Ascending aorta (tissue), 2 donors: ENCODE measurements at regions not wholly inside any gene's neighbourhood (a gene's known extent, or its start where the extent isn't known, plus 50 kb on each side); places are given as distances from the start of the nearest gene placed in this dataset.

ENCODE experiments used
- DNase-seq, 2 donors: peaks; one replicate each; pipeline ENCODE4 v3.0.0-alpha.2; 2019; ENCODE audit warnings: low spot score in 2 of 2
- H3K27ac ChIP-seq, 2 donors: fragments of 200-600 bp; sonication (generic); one replicate each; pipeline ENCODE4 v1.5.1; 2016 to 2017; ENCODE audit warnings: mild to moderate bottlenecking in 1 of 2
- H3K27me3 ChIP-seq: fragments of 200-600 bp; sonication (generic); one replicate; pipeline ENCODE4 v1.5.1; 2017
- H3K36me3 ChIP-seq, 2 donors: fragments of 200-600 bp; sonication (generic); one replicate each; pipeline ENCODE4 v1.5.1; 2016
- H3K4me1 ChIP-seq, 2 donors: fragments of 200-600 bp; sonication (generic); one replicate each; pipeline ENCODE4 v1.5.1; 2016 to 2017; ENCODE audit warnings: mild to moderate bottlenecking in 1 of 2
- H3K4me3 ChIP-seq, 2 donors: fragments of 200-600 bp; sonication (generic); one replicate each; pipeline ENCODE4 v1.5.1; 2016 to 2017; ENCODE audit warnings: mild to moderate bottlenecking in 1 of 2
- H3K9me3 ChIP-seq, 2 donors: fragments of 200-600 bp; sonication (generic); one replicate each; pipeline ENCODE4 v1.5.1; 2016
- CTCF ChIP-seq, 3 experiments: fragments of 200-600 bp in 2 of 3; fragments of 450-650 bp in 1 of 3; sonication (generic) in 2 of 3; IDR thresholded peaks; one replicate each; pipeline ENCODE4 v1.5.1; 2016 to 2019; ENCODE audit warnings: antibody characterized with exemption in 3 of 3, mild to moderate bottlenecking in 1 of 3, moderate library complexity in 1 of 3
- intact Hi-C: fragments of 100-400 bp; cut with DNase I; formaldehyde crosslinking; loops from one replicate; pipeline ENCODE4 v1.15.1; 2023

GRCh38 chr6:168217880-168218537 is 101.6 kb downstream of the DACT2 start:
- intact Hi-C loops, result no loop called here
- no peaks in the 10 kb centered on the region for H3K36me3 ChIP-seq
- H3K4me3 ChIP-seq, result no peak overlapping the region
- no peak for TF ChIP-seq CTCF (IDR thresholded peaks at IDR 0.05)
- peak in 1 of 2 donors; percentile 61 for DNase-seq
- no peaks in the 10 kb centered on the region for H3K27me3 ChIP-seq
- no peak overlapping the region for H3K27ac ChIP-seq
- H3K4me1 ChIP-seq, result peaks cover 6 to 17% of the 10 kb centered on the region in 2 donors
- no peaks in the 10 kb centered on the region for H3K9me3 ChIP-seq

- TF ChIP-seq CTCF (IDR thresholded peaks at IDR 0.05), result no peak
- intact Hi-C loops, result no loop called here
- Histone ChIP-seq H3K4me1 (peaks cover 6 to 17% of the 10 kb centered on the region in 2 donors), H3K9me3 (no peaks in the 10 kb centered on the region), H3K36me3 (no peaks in the 10 kb centered on the region), H3K27ac (no peak overlapping the region), H3K27me3 (no peaks in the 10 kb centered on the region), H3K4me3 (no peak overlapping the region)
- DNase-seq, result peak in 1 of 2 donors; percentile 53
Observed at GRCh38 chr6:168217216-168217879, 102.2 kb downstream of the DACT2 start.

GRCh38 chr6:168216751-168217191 is 102.8 kb downstream of the DACT2 start:
- peaks cover 6 to 17% of the 10 kb centered on the region in 2 donors for H3K4me1 ChIP-seq
- no peak for TF ChIP-seq CTCF (IDR thresholded peaks at IDR 0.05)
- intact Hi-C loops, result no loop called here
- peak in 1 of 2 donors; percentile 53 for DNase-seq
- no peaks in the 10 kb centered on the region for H3K36me3 ChIP-seq
- H3K9me3 ChIP-seq, result no peaks in the 10 kb centered on the region
- no peak overlapping the region for H3K27ac ChIP-seq
- no peaks in the 10 kb centered on the region for H3K27me3 ChIP-seq
- no peak overlapping the region for H3K4me3 ChIP-seq

- no peak for TF ChIP-seq CTCF (IDR thresholded peaks at IDR 0.05)
- intact Hi-C loops, result no loop called here
- H3K4me3 ChIP-seq, result no peak overlapping the region
- peaks cover 6 to 17% of the 10 kb centered on the region in 2 donors for H3K4me1 ChIP-seq
- no peaks in the 10 kb centered on the region for H3K9me3 ChIP-seq
- H3K27me3 ChIP-seq, result no peaks in the 10 kb centered on the region
- H3K36me3 ChIP-seq, result no peaks in the 10 kb centered on the region
- no peak for DNase-seq
- no peak overlapping the region for H3K27ac ChIP-seq
Observed at GRCh38 chr6:168216117-168216516, 103.5 kb downstream of the DACT2 start.

GRCh38 chr6:168215121-168215808 is 104.3 kb downstream of the DACT2 start:
- Histone ChIP-seq H3K36me3 (no peaks in the 10 kb centered on the region), H3K4me3 (no peak overlapping the region), H3K4me1 (peaks cover 6 to 17% of the 10 kb centered on the region in 2 donors), H3K27ac (no peak overlapping the region), H3K9me3 (no peaks in the 10 kb centered on the region), H3K27me3 (no peaks in the 10 kb centered on the region)
- DNase-seq, result peak in 1 of 2 donors; percentile 46
- intact Hi-C loops, result no loop called here
- no peak for TF ChIP-seq CTCF (IDR thresholded peaks at IDR 0.05)
